ENCODE measurements at regions not wholly inside any gene's neighbourhood (a gene's known extent, or its start where the extent isn't known, plus 50 kb on each side); places are given as distances from the start of the nearest gene placed in this dataset.

DNA sequence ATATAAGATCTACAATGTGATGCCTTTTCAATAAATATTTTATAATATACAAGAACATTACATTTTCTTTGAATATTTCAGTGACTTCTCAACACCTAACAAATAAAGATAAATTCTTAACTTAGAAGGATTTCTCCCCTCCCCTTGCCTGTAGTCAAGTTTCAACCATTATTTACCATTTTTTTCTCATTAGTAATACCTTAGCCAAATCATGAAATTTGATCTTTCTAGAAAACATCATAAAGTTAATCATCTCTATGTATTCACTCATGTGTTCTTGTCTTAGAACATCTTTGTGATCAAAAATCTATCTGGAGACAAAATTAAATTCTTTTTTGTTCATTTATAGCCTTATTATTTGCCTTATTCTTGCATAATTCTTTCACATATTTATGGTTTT, 1201.8 kb upstream of the EPHA6 start:
- TF ChIP-seq POLR2A (IDR thresholded peaks at IDR 0.05; ENCODE audit: borderline replicate concordance, extremely low read depth, insufficient read depth, insufficient read length), result no peak
- TF ChIP-seq, protein P1, sequence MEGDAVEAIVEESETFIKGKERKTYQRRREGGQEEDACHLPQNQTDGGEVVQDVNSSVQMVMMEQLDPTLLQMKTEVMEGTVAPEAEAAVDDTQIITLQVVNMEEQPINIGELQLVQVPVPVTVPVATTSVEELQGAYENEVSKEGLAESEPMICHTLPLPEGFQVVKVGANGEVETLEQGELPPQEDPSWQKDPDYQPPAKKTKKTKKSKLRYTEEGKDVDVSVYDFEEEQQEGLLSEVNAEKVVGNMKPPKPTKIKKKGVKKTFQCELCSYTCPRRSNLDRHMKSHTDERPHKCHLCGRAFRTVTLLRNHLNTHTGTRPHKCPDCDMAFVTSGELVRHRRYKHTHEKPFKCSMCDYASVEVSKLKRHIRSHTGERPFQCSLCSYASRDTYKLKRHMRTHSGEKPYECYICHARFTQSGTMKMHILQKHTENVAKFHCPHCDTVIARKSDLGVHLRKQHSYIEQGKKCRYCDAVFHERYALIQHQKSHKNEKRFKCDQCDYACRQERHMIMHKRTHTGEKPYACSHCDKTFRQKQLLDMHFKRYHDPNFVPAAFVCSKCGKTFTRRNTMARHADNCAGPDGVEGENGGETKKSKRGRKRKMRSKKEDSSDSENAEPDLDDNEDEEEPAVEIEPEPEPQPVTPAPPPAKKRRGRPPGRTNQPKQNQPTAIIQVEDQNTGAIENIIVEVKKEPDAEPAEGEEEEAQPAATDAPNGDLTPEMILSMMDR (IDR thresholded peaks at IDR 0.05 in 2 of 3, conservative IDR thresholded peaks at IDR 0.05 in 1 of 3; ENCODE audit: borderline replicate concordance in 1 of 3, insufficient read depth in 1 of 3, low read depth in 2 of 3, low read length in 2 of 3), result no peak
- no peak for TF ChIP-seq MAX (IDR thresholded peaks at IDR 0.05)
- TF ChIP-seq POLR2AphosphoS5 (IDR thresholded peaks at IDR 0.05; ENCODE audit: low read depth, low read length), result no peak
- no peak for TF ChIP-seq SP1 (IDR thresholded peaks at IDR 0.05; ENCODE audit: low read depth)
- no peak for TF ChIP-seq CEBPB (IDR thresholded peaks at IDR 0.05; ENCODE audit: low read depth)
- no peak for TF ChIP-seq YY1 (IDR thresholded peaks at IDR 0.05; ENCODE audit: extremely low read depth, insufficient replicate concordance, low read depth, low read length)
- TF ChIP-seq, protein P2, sequence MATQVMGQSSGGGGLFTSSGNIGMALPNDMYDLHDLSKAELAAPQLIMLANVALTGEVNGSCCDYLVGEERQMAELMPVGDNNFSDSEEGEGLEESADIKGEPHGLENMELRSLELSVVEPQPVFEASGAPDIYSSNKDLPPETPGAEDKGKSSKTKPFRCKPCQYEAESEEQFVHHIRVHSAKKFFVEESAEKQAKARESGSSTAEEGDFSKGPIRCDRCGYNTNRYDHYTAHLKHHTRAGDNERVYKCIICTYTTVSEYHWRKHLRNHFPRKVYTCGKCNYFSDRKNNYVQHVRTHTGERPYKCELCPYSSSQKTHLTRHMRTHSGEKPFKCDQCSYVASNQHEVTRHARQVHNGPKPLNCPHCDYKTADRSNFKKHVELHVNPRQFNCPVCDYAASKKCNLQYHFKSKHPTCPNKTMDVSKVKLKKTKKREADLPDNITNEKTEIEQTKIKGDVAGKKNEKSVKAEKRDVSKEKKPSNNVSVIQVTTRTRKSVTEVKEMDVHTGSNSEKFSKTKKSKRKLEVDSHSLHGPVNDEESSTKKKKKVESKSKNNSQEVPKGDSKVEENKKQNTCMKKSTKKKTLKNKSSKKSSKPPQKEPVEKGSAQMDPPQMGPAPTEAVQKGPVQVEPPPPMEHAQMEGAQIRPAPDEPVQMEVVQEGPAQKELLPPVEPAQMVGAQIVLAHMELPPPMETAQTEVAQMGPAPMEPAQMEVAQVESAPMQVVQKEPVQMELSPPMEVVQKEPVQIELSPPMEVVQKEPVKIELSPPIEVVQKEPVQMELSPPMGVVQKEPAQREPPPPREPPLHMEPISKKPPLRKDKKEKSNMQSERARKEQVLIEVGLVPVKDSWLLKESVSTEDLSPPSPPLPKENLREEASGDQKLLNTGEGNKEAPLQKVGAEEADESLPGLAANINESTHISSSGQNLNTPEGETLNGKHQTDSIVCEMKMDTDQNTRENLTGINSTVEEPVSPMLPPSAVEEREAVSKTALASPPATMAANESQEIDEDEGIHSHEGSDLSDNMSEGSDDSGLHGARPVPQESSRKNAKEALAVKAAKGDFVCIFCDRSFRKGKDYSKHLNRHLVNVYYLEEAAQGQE (IDR thresholded peaks at IDR 0.05; ENCODE audit: low read depth), result no peak
- TF ChIP-seq ZNF274 (IDR thresholded peaks at IDR 0.05; ENCODE audit: low read depth, low read length), result no peak
- no peak for TF ChIP-seq EZH2 (IDR thresholded peaks at IDR 0.05)
- TF ChIP-seq RAD21 (IDR thresholded peaks at IDR 0.05; ENCODE audit: low read depth), result no peak
- no peak for TF ChIP-seq JUND (IDR thresholded peaks at IDR 0.05)
- TF ChIP-seq FOSL1 (IDR thresholded peaks at IDR 0.05; ENCODE audit: low read depth), result no peak
- no peak for TF ChIP-seq TCF7L2 (IDR thresholded peaks at IDR 0.05; ENCODE audit: borderline replicate concordance, extremely low read depth, insufficient read depth, insufficient read length)
